HG03064 (cell line): ENCODE measurements at regions not wholly inside any gene's neighbourhood (a gene's known extent, or its start where the extent isn't known, plus 50 kb on each side); places are given as distances from the start of the nearest gene placed in this dataset.

Experiments
- ATAC-seq: cut with Tn5 transposase; IDR thresholded peaks from one replicate; pipeline ENCODE4 v1.9.1; 2021; ENCODE audit warnings: low read depth; ENCODE audit not compliant: unreplicated experiment

- no peak for ATAC-seq
Observed at GRCh38 chr3:107063351-107063750, 313.9 kb upstream of the CCDC54 start.

- peak; percentile 92 for ATAC-seq
Observed at GRCh38 chr3:107064405-107065060, 312.7 kb upstream of the CCDC54 start.

- ATAC-seq = no peak
Observed at GRCh38 chr3:107065094-107065861, 312.0 kb upstream of the CCDC54 start.

GRCh38 chr3:107067421-107067820 is 309.8 kb upstream of the CCDC54 start:
- ATAC-seq = no peak

- no peak for ATAC-seq
Observed at GRCh38 chr3:107068980-107069379, 308.3 kb upstream of the CCDC54 start.

GRCh38 chr3:107076946-107077345 is 300.3 kb upstream of the CCDC54 start:
- ATAC-seq = no peak

GRCh38 chr3:107077391-107077790 is 299.8 kb upstream of the CCDC54 start:
- ATAC-seq = no peak

GRCh38 chr3:107082527-107082926 is 294.7 kb upstream of the CCDC54 start:
- no peak for ATAC-seq

- no peak for ATAC-seq
Observed at GRCh38 chr3:107085261-107085660, 292.0 kb upstream of the CCDC54 start.

- ATAC-seq = no peak
Observed at GRCh38 chr3:107092121-107092520, 285.1 kb upstream of the CCDC54 start.

GRCh38 chr3:107098864-107099263 is 278.4 kb upstream of the CCDC54 start:
- ATAC-seq = no peak

GRCh38 chr3:107100137-107100536 is 277.1 kb upstream of the CCDC54 start:
- no peak for ATAC-seq

GRCh38 chr3:107100573-107100972 is 276.7 kb upstream of the CCDC54 start:
- ATAC-seq = no peak

- no peak for ATAC-seq
Observed at GRCh38 chr3:107103786-107104185, 273.5 kb upstream of the CCDC54 start.

- ATAC-seq = no peak
Observed at GRCh38 chr3:107106316-107106715, 270.9 kb upstream of the CCDC54 start.

GRCh38 chr3:107106907-107107306 is 270.3 kb upstream of the CCDC54 start:
- ATAC-seq = no peak

- ATAC-seq = no peak
Observed at GRCh38 chr3:107110596-107111305, 266.5 kb upstream of the CCDC54 start.

- ATAC-seq = no peak
Observed at GRCh38 chr3:107111872-107112271, 265.4 kb upstream of the CCDC54 start.

- ATAC-seq = no peak
Observed at GRCh38 chr3:107112356-107112755, 264.9 kb upstream of the CCDC54 start.

- no peak for ATAC-seq
Observed at GRCh38 chr3:107116251-107116650, 261.0 kb upstream of the CCDC54 start.

GRCh38 chr3:107117156-107117555 is 260.1 kb upstream of the CCDC54 start:
- ATAC-seq = no peak
